ENCODE measurements at regions not wholly inside any gene's neighbourhood (a gene's known extent, or its start where the extent isn't known, plus 50 kb on each side); places are given as distances from the start of the nearest gene placed in this dataset.

- intact Hi-C loops (cut with DNase I): no loop called here
- Histone ChIP-seq H3K4me3 (replicated peaks in 1 of 3) (no peak overlapping the region), H3K27ac (no peak overlapping the region), H3K36me3 (no peaks in the 10 kb centered on the region), H3K27me3 (no peaks in the 10 kb centered on the region), H3K4me1 (no peaks in the 10 kb centered on the region), H3K9me3 (no peaks in the 10 kb centered on the region)
- DNase-seq: no peak
- 93% methylated on average over 6 of the region's 6 CpGs for WGBS, 2 donors
- TF ChIP-seq, protein P1, sequence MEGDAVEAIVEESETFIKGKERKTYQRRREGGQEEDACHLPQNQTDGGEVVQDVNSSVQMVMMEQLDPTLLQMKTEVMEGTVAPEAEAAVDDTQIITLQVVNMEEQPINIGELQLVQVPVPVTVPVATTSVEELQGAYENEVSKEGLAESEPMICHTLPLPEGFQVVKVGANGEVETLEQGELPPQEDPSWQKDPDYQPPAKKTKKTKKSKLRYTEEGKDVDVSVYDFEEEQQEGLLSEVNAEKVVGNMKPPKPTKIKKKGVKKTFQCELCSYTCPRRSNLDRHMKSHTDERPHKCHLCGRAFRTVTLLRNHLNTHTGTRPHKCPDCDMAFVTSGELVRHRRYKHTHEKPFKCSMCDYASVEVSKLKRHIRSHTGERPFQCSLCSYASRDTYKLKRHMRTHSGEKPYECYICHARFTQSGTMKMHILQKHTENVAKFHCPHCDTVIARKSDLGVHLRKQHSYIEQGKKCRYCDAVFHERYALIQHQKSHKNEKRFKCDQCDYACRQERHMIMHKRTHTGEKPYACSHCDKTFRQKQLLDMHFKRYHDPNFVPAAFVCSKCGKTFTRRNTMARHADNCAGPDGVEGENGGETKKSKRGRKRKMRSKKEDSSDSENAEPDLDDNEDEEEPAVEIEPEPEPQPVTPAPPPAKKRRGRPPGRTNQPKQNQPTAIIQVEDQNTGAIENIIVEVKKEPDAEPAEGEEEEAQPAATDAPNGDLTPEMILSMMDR (IDR thresholded peaks at IDR 0.05): no peak
- TF ChIP-seq POLR2A (IDR thresholded peaks at IDR 0.05): no peak
These were observed 241.1 kb downstream of the SOX9 start for GRCh38 chr17:72361892-72362291.

- Histone ChIP-seq H3K27me3 (no peaks in the 10 kb centered on the region), H3K9me3 (no peaks in the 10 kb centered on the region), H3K36me3 (no peaks in the 10 kb centered on the region), H3K27ac (no peak overlapping the region), H3K4me1 (no peaks in the 10 kb centered on the region), H3K4me3 (replicated peaks in 1 of 3) (no peak overlapping the region)
- TF ChIP-seq, protein P1 (IDR thresholded peaks at IDR 0.05): no peak
- no peak for TF ChIP-seq POLR2A (IDR thresholded peaks at IDR 0.05)
- WGBS, 2 donors: 81% methylated on average over 9 of the region's 9 CpGs
- intact Hi-C loops (cut with DNase I): no loop called here
- DNase-seq: no peak
These were observed 241.7 kb downstream of the SOX9 start for GRCh38 chr17:72362376-72363088.

GRCh38 chr17:72363089-72363610 lies 242.3 kb downstream of the SOX9 start:
- Histone ChIP-seq H3K27ac (no peak overlapping the region), H3K36me3 (no peaks in the 10 kb centered on the region), H3K9me3 (no peaks in the 10 kb centered on the region), H3K4me3 (replicated peaks in 1 of 3) (no peak overlapping the region), H3K27me3 (no peaks in the 10 kb centered on the region), H3K4me1 (no peaks in the 10 kb centered on the region)
- TF ChIP-seq, protein P1 (IDR thresholded peaks at IDR 0.05): no peak
- no peak for TF ChIP-seq POLR2A (IDR thresholded peaks at IDR 0.05)
- no peak for DNase-seq
- intact Hi-C loops (cut with DNase I): no loop called here
- WGBS, 2 donors: 71 to 88% methylated on average over 6 of the region's 6 CpGs

GRCh38 chr17:72365857-72366414 lies 245.1 kb downstream of the SOX9 start:
- Histone ChIP-seq H3K27ac (no peak overlapping the region), H3K36me3 (no peaks in the 10 kb centered on the region), H3K27me3 (no peaks in the 10 kb centered on the region), H3K9me3 (no peaks in the 10 kb centered on the region), H3K4me1 (peaks cover 0 to 8% of the 10 kb centered on the region in 2 donors), H3K4me3 (replicated peaks in 1 of 3) (no peak overlapping the region)
- WGBS, 2 donors: 75 to 80% methylated on average over 5 to 6 of the region's 6 CpGs
- TF ChIP-seq, protein P1 (IDR thresholded peaks at IDR 0.05): no peak
- TF ChIP-seq POLR2A (IDR thresholded peaks at IDR 0.05): no peak
- DNase-seq: no peak
- intact Hi-C loops (cut with DNase I): no loop called here

GRCh38 chr17:72366626-72367025 lies 245.8 kb downstream of the SOX9 start:
- Histone ChIP-seq H3K4me3 (replicated peaks in 1 of 3) (no peak overlapping the region), H3K9me3 (no peaks in the 10 kb centered on the region), H3K27me3 (no peaks in the 10 kb centered on the region), H3K4me1 (peaks cover 4 to 13% of the 10 kb centered on the region in 2 donors), H3K36me3 (no peaks in the 10 kb centered on the region), H3K27ac (no peak overlapping the region)
- intact Hi-C loops (cut with DNase I): no loop called here
- no peak for TF ChIP-seq POLR2A (IDR thresholded peaks at IDR 0.05)
- TF ChIP-seq, protein P1 (IDR thresholded peaks at IDR 0.05): no peak
- DNase-seq: no peak
- 88 to 97% methylated on average over 2 of the region's 2 CpGs for WGBS, 2 donors

Measured in thyroid gland (tissue), 4 donors.